ENCODE measurements at regions not wholly inside any gene's neighbourhood (a gene's known extent, or its start where the extent isn't known, plus 50 kb on each side); places are given as distances from the start of the nearest gene placed in this dataset.
A peak's percentile ranks its signal among the peaks of the same experiment; 100 is the strongest.
"Not testable (repeated sequence)": the region's sequence is repeated elsewhere in the genome, so short reads cannot be mapped to it uniquely, and the experiment has no call there.

- H3K27ac ChIP-seq (ENCODE audit: low read depth in 1 of 2, low read length in 1 of 2), result no peak overlapping the region
- no peak for DNase-seq (ENCODE audit: low read depth in 6 of 9, low spot score in 9 of 9)
- 96% methylated on average over 15 of the region's 15 CpGs for WGBS
- H3K36me3 ChIP-seq (ENCODE audit: control insufficient read depth in 2 of 2, insufficient read depth in 2 of 2, low read length in 1 of 2), result no peaks in the 10 kb centered on the region
- no peak overlapping the region for H3K4me3 ChIP-seq (ENCODE audit: low read length in 2 of 2)
- H3K4me1 ChIP-seq (ENCODE audit: control insufficient read depth in 2 of 2, insufficient read depth in 2 of 2, low read length in 2 of 2), result no peaks in the 10 kb centered on the region
- H3K27me3 ChIP-seq (ENCODE audit: control insufficient read depth in 2 of 2, insufficient read depth in 1 of 2, low read length in 1 of 2), result no peaks in the 10 kb centered on the region
- H3K9me3 ChIP-seq (ENCODE audit: control insufficient read depth in 2 of 2, insufficient read depth in 1 of 2, low read length in 1 of 2), result no peaks in the 10 kb centered on the region
Measured at GRCh38 chr13:44730099-44730498, 154.0 kb upstream of the TSC22D1 start.

GRCh38 chr13:44727591-44727990 is 151.5 kb upstream of the TSC22D1 start:
- WGBS, result 93% methylated on average over 7 of the region's 7 CpGs
- not testable (repeated sequence) for H3K4me1 ChIP-seq (ENCODE audit: control insufficient read depth in 2 of 2, insufficient read depth in 2 of 2, low read length in 2 of 2); H3K36me3 ChIP-seq (ENCODE audit: control insufficient read depth in 2 of 2, insufficient read depth in 2 of 2, low read length in 1 of 2); H3K9me3 ChIP-seq (ENCODE audit: control insufficient read depth in 2 of 2, insufficient read depth in 1 of 2, low read length in 1 of 2); H3K4me3 ChIP-seq (ENCODE audit: low read length in 2 of 2); H3K27ac ChIP-seq (ENCODE audit: low read depth in 1 of 2, low read length in 1 of 2); H3K27me3 ChIP-seq (ENCODE audit: control insufficient read depth in 2 of 2, insufficient read depth in 1 of 2, low read length in 1 of 2); DNase-seq (ENCODE audit: low read depth in 6 of 9, low spot score in 9 of 9)

GRCh38 chr13:44726778-44727177 is 150.6 kb upstream of the TSC22D1 start:
- Histone ChIP-seq H3K4me1 (ENCODE audit: control insufficient read depth in 2 of 2, insufficient read depth in 2 of 2, low read length in 2 of 2) (no peaks in the 10 kb centered on the region), H3K9me3 (ENCODE audit: control insufficient read depth in 2 of 2, insufficient read depth in 1 of 2, low read length in 1 of 2) (no peaks in the 10 kb centered on the region), H3K27me3 (ENCODE audit: control insufficient read depth in 2 of 2, insufficient read depth in 1 of 2, low read length in 1 of 2) (no peaks in the 10 kb centered on the region), H3K36me3 (ENCODE audit: control insufficient read depth in 2 of 2, insufficient read depth in 2 of 2, low read length in 1 of 2) (no peaks in the 10 kb centered on the region), H3K4me3 (ENCODE audit: low read length in 2 of 2) (no peak overlapping the region), H3K27ac (ENCODE audit: low read depth in 1 of 2, low read length in 1 of 2) (no peak overlapping the region)
- DNase-seq (ENCODE audit: low read depth in 6 of 9, low spot score in 9 of 9), result no peak
- WGBS, result 92% methylated on average over 6 of the region's 6 CpGs

GRCh38 chr13:44726214-44726613 is 150.1 kb upstream of the TSC22D1 start:
- WGBS, result 96% methylated on average over 3 of the region's 3 CpGs
- DNase-seq (ENCODE audit: low read depth in 6 of 9, low spot score in 9 of 9), result no peak
- Histone ChIP-seq H3K36me3 (ENCODE audit: control insufficient read depth in 2 of 2, insufficient read depth in 2 of 2, low read length in 1 of 2) (no peaks in the 10 kb centered on the region), H3K27ac (ENCODE audit: low read depth in 1 of 2, low read length in 1 of 2) (no peak overlapping the region), H3K27me3 (ENCODE audit: control insufficient read depth in 2 of 2, insufficient read depth in 1 of 2, low read length in 1 of 2) (no peaks in the 10 kb centered on the region), H3K4me1 (ENCODE audit: control insufficient read depth in 2 of 2, insufficient read depth in 2 of 2, low read length in 2 of 2) (no peaks in the 10 kb centered on the region), H3K9me3 (ENCODE audit: control insufficient read depth in 2 of 2, insufficient read depth in 1 of 2, low read length in 1 of 2) (no peaks in the 10 kb centered on the region), H3K4me3 (ENCODE audit: low read length in 2 of 2) (no peak overlapping the region)

GRCh38 chr13:44719857-44720671 is 143.9 kb upstream of the TSC22D1 start:
- H3K27me3 ChIP-seq (ENCODE audit: control insufficient read depth in 2 of 2, insufficient read depth in 1 of 2, low read length in 1 of 2), result no peaks in the 10 kb centered on the region
- H3K4me3 ChIP-seq (ENCODE audit: low read length in 2 of 2), result no peak overlapping the region
- H3K9me3 ChIP-seq (ENCODE audit: control insufficient read depth in 2 of 2, insufficient read depth in 1 of 2, low read length in 1 of 2), result no peaks in the 10 kb centered on the region
- no peak overlapping the region for H3K27ac ChIP-seq (ENCODE audit: low read depth in 1 of 2, low read length in 1 of 2)
- 96% methylated on average over 3 of the region's 3 CpGs for WGBS
- DNase-seq (ENCODE audit: low read depth in 6 of 9, low spot score in 9 of 9), result no peak
- H3K36me3 ChIP-seq (ENCODE audit: control insufficient read depth in 2 of 2, insufficient read depth in 2 of 2, low read length in 1 of 2), result no peaks in the 10 kb centered on the region
- H3K4me1 ChIP-seq (ENCODE audit: control insufficient read depth in 2 of 2, insufficient read depth in 2 of 2, low read length in 2 of 2), result no peaks in the 10 kb centered on the region

GRCh38 chr13:44718467-44718866 is 142.3 kb upstream of the TSC22D1 start:
- Histone ChIP-seq H3K36me3 (ENCODE audit: control insufficient read depth in 2 of 2, insufficient read depth in 2 of 2, low read length in 1 of 2) (no peaks in the 10 kb centered on the region), H3K27me3 (ENCODE audit: control insufficient read depth in 2 of 2, insufficient read depth in 1 of 2, low read length in 1 of 2) (no peaks in the 10 kb centered on the region), H3K9me3 (ENCODE audit: control insufficient read depth in 2 of 2, insufficient read depth in 1 of 2, low read length in 1 of 2) (no peaks in the 10 kb centered on the region), H3K4me1 (ENCODE audit: control insufficient read depth in 2 of 2, insufficient read depth in 2 of 2, low read length in 2 of 2) (no peaks in the 10 kb centered on the region), H3K4me3 (ENCODE audit: low read length in 2 of 2) (no peak overlapping the region), H3K27ac (ENCODE audit: low read depth in 1 of 2, low read length in 1 of 2) (no peak overlapping the region)
- DNase-seq (ENCODE audit: low read depth in 6 of 9, low spot score in 9 of 9), result no peak
- 98% methylated on average over 4 of the region's 4 CpGs for WGBS

- no peaks in the 10 kb centered on the region for H3K36me3 ChIP-seq (ENCODE audit: control insufficient read depth in 2 of 2, insufficient read depth in 2 of 2, low read length in 1 of 2)
- WGBS, result 93% methylated on average over 11 of the region's 11 CpGs
Measured at GRCh38 chr13:44715287-44716230, 139.4 kb upstream of the TSC22D1 start.

GRCh38 chr13:44713788-44714469 is 137.8 kb upstream of the TSC22D1 start:
- Histone ChIP-seq H3K36me3 (ENCODE audit: control insufficient read depth in 2 of 2, insufficient read depth in 2 of 2, low read length in 1 of 2) (no peaks in the 10 kb centered on the region), H3K27ac (ENCODE audit: low read depth in 1 of 2, low read length in 1 of 2) (peak overlapping the region in 1 of 2 donors; percentile 8), H3K27me3 (ENCODE audit: control insufficient read depth in 2 of 2, insufficient read depth in 1 of 2, low read length in 1 of 2) (no peaks in the 10 kb centered on the region), H3K9me3 (ENCODE audit: control insufficient read depth in 2 of 2, insufficient read depth in 1 of 2, low read length in 1 of 2) (no peaks in the 10 kb centered on the region), H3K4me1 (ENCODE audit: control insufficient read depth in 2 of 2, insufficient read depth in 2 of 2, low read length in 2 of 2) (no peaks in the 10 kb centered on the region), H3K4me3 (ENCODE audit: low read length in 2 of 2) (no peak overlapping the region)
- WGBS, result 94% methylated on average over 3 of the region's 3 CpGs
- no peak for DNase-seq (ENCODE audit: low read depth in 6 of 9, low spot score in 9 of 9)

More at GRCh38 chr13:44715287-44716230, 139.4 kb upstream of the TSC22D1 start:
- Histone ChIP-seq H3K27me3 (ENCODE audit: control insufficient read depth in 2 of 2, insufficient read depth in 1 of 2, low read length in 1 of 2) (no peaks in the 10 kb centered on the region), H3K4me1 (ENCODE audit: control insufficient read depth in 2 of 2, insufficient read depth in 2 of 2, low read length in 2 of 2) (no peaks in the 10 kb centered on the region), H3K9me3 (ENCODE audit: control insufficient read depth in 2 of 2, insufficient read depth in 1 of 2, low read length in 1 of 2) (no peaks in the 10 kb centered on the region), H3K27ac (ENCODE audit: low read depth in 1 of 2, low read length in 1 of 2) (no peak overlapping the region), H3K4me3 (ENCODE audit: low read length in 2 of 2) (no peak overlapping the region)
- no peak for DNase-seq (ENCODE audit: low read depth in 6 of 9, low spot score in 9 of 9)

GRCh38 chr13:44711706-44712105 is 135.6 kb upstream of the TSC22D1 start:
- DNase-seq (ENCODE audit: low read depth in 6 of 9, low spot score in 9 of 9), result no peak
- Histone ChIP-seq H3K9me3 (ENCODE audit: control insufficient read depth in 2 of 2, insufficient read depth in 1 of 2, low read length in 1 of 2) (no peaks in the 10 kb centered on the region), H3K4me3 (ENCODE audit: low read length in 2 of 2) (no peak overlapping the region), H3K27me3 (ENCODE audit: control insufficient read depth in 2 of 2, insufficient read depth in 1 of 2, low read length in 1 of 2) (no peaks in the 10 kb centered on the region), H3K4me1 (ENCODE audit: control insufficient read depth in 2 of 2, insufficient read depth in 2 of 2, low read length in 2 of 2) (no peaks in the 10 kb centered on the region), H3K27ac (ENCODE audit: low read depth in 1 of 2, low read length in 1 of 2) (no peak overlapping the region), H3K36me3 (ENCODE audit: control insufficient read depth in 2 of 2, insufficient read depth in 2 of 2, low read length in 1 of 2) (no peaks in the 10 kb centered on the region)
- 96% methylated on average over 1 of the region's 1 CpG for WGBS
